ENCODE measurements at regions not wholly inside any gene's neighbourhood (a gene's known extent, or its start where the extent isn't known, plus 50 kb on each side); places are given as distances from the start of the nearest gene placed in this dataset.

DNA sequence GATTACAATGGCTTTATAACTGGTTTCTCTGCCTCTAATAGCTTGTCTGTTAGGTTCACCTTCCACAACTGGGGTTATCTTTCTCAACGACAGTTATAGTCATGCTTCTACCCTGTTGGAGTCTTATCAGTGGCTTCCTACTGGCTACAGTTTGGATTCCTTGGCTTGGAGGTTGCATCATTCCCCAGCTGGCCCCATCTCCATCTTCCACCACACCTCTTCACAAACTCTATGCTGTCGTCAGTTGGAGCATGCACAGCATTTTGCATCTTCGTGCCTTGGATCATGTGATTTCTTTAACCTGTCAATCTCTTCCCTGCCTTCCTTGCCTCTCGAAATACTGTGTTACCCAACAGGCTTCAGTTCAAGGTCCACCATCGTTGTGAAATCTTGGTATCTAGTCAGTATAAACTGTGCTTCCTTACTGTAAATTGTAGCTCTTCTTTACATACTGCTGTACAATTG lies 316.3 kb upstream of the CXCR4 start:
- DNase-seq (ENCODE audit: low read depth in 1 of 2, low spot score in 1 of 2) (no peak), ATAC-seq (no peak), FAIRE-seq (no peak)
- no peaks in the 10 kb centered on the region for H3K4me1 ChIP-seq
- WGBS (ENCODE audit: missing lambda C conversion rate), result 2% methylated on average over 5 of the region's 5 CpGs
- H3K4me3 ChIP-seq, result no peak overlapping the region
- no peaks in the 10 kb centered on the region for H3K9me3 ChIP-seq
- H3K27ac ChIP-seq, result no peak overlapping the region
- no peak overlapping the region for H3K4me2 ChIP-seq
- TF ChIP-seq TP53 (CRISPR knock-in tag; IDR thresholded peaks at IDR 0.05), result no peak
- TF ChIP-seq HEYL (CRISPR knock-in tag; IDR thresholded peaks at IDR 0.05), result no peak
- TF ChIP-seq EHMT2 (IDR thresholded peaks at IDR 0.05; ENCODE audit: low read depth), result no peak
- TF ChIP-seq, protein P1, sequence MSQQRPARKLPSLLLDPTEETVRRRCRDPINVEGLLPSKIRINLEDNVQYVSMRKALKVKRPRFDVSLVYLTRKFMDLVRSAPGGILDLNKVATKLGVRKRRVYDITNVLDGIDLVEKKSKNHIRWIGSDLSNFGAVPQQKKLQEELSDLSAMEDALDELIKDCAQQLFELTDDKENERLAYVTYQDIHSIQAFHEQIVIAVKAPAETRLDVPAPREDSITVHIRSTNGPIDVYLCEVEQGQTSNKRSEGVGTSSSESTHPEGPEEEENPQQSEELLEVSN (IDR thresholded peaks at IDR 0.05; ENCODE audit: borderline replicate concordance, low read depth), result no peak
- TF ChIP-seq SREBF2 (IDR thresholded peaks at IDR 0.05), result no peak
- no peak for TF ChIP-seq ESRRA (IDR thresholded peaks at IDR 0.05; ENCODE audit: borderline replicate concordance, low read length)
- TF ChIP-seq, protein P2, sequence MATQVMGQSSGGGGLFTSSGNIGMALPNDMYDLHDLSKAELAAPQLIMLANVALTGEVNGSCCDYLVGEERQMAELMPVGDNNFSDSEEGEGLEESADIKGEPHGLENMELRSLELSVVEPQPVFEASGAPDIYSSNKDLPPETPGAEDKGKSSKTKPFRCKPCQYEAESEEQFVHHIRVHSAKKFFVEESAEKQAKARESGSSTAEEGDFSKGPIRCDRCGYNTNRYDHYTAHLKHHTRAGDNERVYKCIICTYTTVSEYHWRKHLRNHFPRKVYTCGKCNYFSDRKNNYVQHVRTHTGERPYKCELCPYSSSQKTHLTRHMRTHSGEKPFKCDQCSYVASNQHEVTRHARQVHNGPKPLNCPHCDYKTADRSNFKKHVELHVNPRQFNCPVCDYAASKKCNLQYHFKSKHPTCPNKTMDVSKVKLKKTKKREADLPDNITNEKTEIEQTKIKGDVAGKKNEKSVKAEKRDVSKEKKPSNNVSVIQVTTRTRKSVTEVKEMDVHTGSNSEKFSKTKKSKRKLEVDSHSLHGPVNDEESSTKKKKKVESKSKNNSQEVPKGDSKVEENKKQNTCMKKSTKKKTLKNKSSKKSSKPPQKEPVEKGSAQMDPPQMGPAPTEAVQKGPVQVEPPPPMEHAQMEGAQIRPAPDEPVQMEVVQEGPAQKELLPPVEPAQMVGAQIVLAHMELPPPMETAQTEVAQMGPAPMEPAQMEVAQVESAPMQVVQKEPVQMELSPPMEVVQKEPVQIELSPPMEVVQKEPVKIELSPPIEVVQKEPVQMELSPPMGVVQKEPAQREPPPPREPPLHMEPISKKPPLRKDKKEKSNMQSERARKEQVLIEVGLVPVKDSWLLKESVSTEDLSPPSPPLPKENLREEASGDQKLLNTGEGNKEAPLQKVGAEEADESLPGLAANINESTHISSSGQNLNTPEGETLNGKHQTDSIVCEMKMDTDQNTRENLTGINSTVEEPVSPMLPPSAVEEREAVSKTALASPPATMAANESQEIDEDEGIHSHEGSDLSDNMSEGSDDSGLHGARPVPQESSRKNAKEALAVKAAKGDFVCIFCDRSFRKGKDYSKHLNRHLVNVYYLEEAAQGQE (IDR thresholded peaks at IDR 0.05), result no peak
- ChIA-PET CTCF (interaction anchor here (2.3 kb wide), 1 partner anchor 10 kb away, joined by 13 read pairs; no protein-coding TSS in a partner anchor), POLR2A (no interaction called here)

DNA sequence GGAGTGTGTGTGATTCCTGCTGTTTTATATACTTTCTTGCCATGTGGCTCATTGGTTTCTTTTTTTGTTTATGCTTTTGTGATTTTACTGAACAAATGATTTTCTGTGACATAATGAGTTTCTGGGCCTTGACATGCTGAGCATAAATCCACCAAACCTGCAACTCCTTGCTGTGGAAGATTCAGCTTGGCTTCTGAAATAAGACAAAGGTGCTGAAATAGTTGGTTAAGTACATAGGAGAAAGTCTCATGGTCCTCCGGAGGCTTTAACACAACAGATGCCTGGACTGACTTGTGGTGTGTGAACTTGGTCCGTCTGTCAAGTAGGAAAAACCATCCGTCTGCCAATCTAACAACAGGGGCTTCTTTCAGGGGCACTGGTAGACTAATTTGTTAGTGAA lies 315.3 kb upstream of the CXCR4 start:
- ATAC-seq, result no peak
- H3K4me1 ChIP-seq, result no peaks in the 10 kb centered on the region
- 31% methylated on average over 3 of the region's 3 CpGs for WGBS (ENCODE audit: missing lambda C conversion rate)
- H3K4me3 ChIP-seq, result no peak overlapping the region
- no peak overlapping the region for H3K4me2 ChIP-seq
- no peak overlapping the region for H3K27ac ChIP-seq
- DNase-seq (ENCODE audit: low read depth in 1 of 2, low spot score in 1 of 2), result no peak
- H3K9me3 ChIP-seq, result no peaks in the 10 kb centered on the region
- no peak for FAIRE-seq
- ChIA-PET POLR2A (no interaction called here), CTCF (interaction anchor here (0.6 to 2.3 kb wide), 2 partner anchors 9 to 578 kb away, joined by 3 to 13 read pairs; no protein-coding TSS in a partner anchor)
- TF ChIP-seq KDM5A (IDR thresholded peaks at IDR 0.05), result no peak
- TF ChIP-seq RCOR1 (IDR thresholded peaks at IDR 0.05; ENCODE audit: low read depth, low read length), result no peak
- no peak for TF ChIP-seq MYC (IDR thresholded peaks at IDR 0.05; ENCODE audit: borderline replicate concordance, low read length)
- TF ChIP-seq POLR2AphosphoS2 (conservative IDR thresholded peaks at IDR 0.05; ENCODE audit: low read length), result no peak
- TF ChIP-seq, protein P3, sequence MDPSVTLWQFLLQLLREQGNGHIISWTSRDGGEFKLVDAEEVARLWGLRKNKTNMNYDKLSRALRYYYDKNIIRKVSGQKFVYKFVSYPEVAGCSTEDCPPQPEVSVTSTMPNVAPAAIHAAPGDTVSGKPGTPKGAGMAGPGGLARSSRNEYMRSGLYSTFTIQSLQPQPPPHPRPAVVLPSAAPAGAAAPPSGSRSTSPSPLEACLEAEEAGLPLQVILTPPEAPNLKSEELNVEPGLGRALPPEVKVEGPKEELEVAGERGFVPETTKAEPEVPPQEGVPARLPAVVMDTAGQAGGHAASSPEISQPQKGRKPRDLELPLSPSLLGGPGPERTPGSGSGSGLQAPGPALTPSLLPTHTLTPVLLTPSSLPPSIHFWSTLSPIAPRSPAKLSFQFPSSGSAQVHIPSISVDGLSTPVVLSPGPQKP (IDR thresholded peaks at IDR 0.05; ENCODE audit: low read depth, low read length), result no peak
- TF ChIP-seq, protein P4, sequence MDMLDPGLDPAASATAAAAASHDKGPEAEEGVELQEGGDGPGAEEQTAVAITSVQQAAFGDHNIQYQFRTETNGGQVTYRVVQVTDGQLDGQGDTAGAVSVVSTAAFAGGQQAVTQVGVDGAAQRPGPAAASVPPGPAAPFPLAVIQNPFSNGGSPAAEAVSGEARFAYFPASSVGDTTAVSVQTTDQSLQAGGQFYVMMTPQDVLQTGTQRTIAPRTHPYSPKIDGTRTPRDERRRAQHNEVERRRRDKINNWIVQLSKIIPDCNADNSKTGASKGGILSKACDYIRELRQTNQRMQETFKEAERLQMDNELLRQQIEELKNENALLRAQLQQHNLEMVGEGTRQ (IDR thresholded peaks at IDR 0.05), result no peak
- no peak for TF ChIP-seq JUNB (IDR thresholded peaks at IDR 0.05)
- TF ChIP-seq RARB (CRISPR knock-in tag; IDR thresholded peaks at IDR 0.05), result no peak
- TF ChIP-seq CBX2 (IDR thresholded peaks at IDR 0.05; ENCODE audit: borderline replicate concordance, low read depth), result no peak
- no peak for TF ChIP-seq JUN (IDR thresholded peaks at IDR 0.05)
- no peak for TF ChIP-seq KDM1A (IDR thresholded peaks at IDR 0.05; ENCODE audit: low read depth)
- TF ChIP-seq NR3C1 (IDR thresholded peaks at IDR 0.05), result no peak
- no peak for TF ChIP-seq ZFP36 (IDR thresholded peaks at IDR 0.05; ENCODE audit: borderline replicate concordance, partially characterized antibody)
- no peak for TF ChIP-seq FOXS1 (CRISPR knock-in tag; IDR thresholded peaks at IDR 0.05)
- TF ChIP-seq, protein P2 (IDR thresholded peaks at IDR 0.05), result no peak
- no peak for TF ChIP-seq NFE2L2 (conservative IDR thresholded peaks at IDR 0.05; ENCODE audit: low read length)
- TF ChIP-seq TFCP2L1 (CRISPR knock-in tag; IDR thresholded peaks at IDR 0.05), result no peak
- no peak for TF ChIP-seq CHD4 (IDR thresholded peaks at IDR 0.05; ENCODE audit: borderline replicate concordance)

All from A549 (cell line).